Hepatocyte (in vitro differentiated cells): ENCODE measurements at regions not wholly inside any gene's neighbourhood (a gene's known extent, or its start where the extent isn't known, plus 50 kb on each side); places are given as distances from the start of the nearest gene placed in this dataset.

Source experiments
- EZH2 ChIP-seq: fragments of 200-600 bp; sonication (generic); IDR thresholded peaks from 2 replicates; pipeline ENCODE4 v1.6.1; 2016; ENCODE audit warnings: antibody characterized with exemption, mild to moderate bottlenecking, borderline replicate concordance
- TF ChIP-seq, protein P1 (sequence below): fragments of 200-600 bp; sonication (generic); IDR thresholded peaks from 2 replicates; pipeline ENCODE4 v1.5.1; 2016; ENCODE audit warnings: antibody characterized with exemption, mild to moderate bottlenecking; ENCODE audit not compliant: poor library complexity

DNA sequence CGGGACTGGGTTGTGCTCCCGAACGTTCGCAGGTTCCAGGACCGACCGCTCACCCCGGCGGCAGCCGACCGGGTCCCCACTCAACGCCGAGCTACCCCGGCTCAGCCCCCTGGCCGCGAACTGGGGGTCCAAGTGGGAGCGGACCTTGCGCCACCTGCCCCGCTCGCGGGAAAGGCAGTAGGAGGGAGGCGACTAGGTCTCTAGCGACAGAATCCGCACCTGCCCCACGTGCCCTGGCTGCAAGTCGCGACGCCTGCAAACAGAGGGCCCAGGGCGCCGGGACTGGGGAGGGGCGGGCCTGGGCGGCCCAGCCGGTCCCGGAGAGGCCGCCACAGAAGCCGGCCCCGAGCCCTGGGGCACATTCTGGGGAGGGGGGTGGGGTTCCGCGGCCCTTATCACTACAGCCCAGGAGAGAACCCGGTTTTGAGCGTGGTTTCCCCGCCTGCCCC, 239.2 kb upstream of the CPNE8 start:
- TF ChIP-seq, protein P1, sequence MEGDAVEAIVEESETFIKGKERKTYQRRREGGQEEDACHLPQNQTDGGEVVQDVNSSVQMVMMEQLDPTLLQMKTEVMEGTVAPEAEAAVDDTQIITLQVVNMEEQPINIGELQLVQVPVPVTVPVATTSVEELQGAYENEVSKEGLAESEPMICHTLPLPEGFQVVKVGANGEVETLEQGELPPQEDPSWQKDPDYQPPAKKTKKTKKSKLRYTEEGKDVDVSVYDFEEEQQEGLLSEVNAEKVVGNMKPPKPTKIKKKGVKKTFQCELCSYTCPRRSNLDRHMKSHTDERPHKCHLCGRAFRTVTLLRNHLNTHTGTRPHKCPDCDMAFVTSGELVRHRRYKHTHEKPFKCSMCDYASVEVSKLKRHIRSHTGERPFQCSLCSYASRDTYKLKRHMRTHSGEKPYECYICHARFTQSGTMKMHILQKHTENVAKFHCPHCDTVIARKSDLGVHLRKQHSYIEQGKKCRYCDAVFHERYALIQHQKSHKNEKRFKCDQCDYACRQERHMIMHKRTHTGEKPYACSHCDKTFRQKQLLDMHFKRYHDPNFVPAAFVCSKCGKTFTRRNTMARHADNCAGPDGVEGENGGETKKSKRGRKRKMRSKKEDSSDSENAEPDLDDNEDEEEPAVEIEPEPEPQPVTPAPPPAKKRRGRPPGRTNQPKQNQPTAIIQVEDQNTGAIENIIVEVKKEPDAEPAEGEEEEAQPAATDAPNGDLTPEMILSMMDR, result no peak
- no peak for TF ChIP-seq EZH2
